OCI-LY1 (cell line): ENCODE measurements at regions not wholly inside any gene's neighbourhood (a gene's known extent, or its start where the extent isn't known, plus 50 kb on each side); places are given as distances from the start of the nearest gene placed in this dataset.

Experiments
- EZH2 ChIP-seq: fragments of 200-600 bp; sonication (generic), shearing (Covaris generic); IDR thresholded peaks from 2 replicates; pipeline ENCODE4 v1.8.0; 2017; ENCODE audit warnings: borderline replicate concordance, mixed run types, mild to moderate bottlenecking, antibody characterized with exemption, low read length, moderate library complexity, mixed read lengths
- TF ChIP-seq, protein P1 (sequence below): fragments of 200-600 bp; sonication (generic), shearing (Covaris generic); IDR thresholded peaks from 2 replicates; pipeline ENCODE4 v1.5.1; 2017; ENCODE audit warnings: mild to moderate bottlenecking, antibody characterized with exemption, low read length, moderate library complexity, mixed read lengths

- TF ChIP-seq, protein P1, sequence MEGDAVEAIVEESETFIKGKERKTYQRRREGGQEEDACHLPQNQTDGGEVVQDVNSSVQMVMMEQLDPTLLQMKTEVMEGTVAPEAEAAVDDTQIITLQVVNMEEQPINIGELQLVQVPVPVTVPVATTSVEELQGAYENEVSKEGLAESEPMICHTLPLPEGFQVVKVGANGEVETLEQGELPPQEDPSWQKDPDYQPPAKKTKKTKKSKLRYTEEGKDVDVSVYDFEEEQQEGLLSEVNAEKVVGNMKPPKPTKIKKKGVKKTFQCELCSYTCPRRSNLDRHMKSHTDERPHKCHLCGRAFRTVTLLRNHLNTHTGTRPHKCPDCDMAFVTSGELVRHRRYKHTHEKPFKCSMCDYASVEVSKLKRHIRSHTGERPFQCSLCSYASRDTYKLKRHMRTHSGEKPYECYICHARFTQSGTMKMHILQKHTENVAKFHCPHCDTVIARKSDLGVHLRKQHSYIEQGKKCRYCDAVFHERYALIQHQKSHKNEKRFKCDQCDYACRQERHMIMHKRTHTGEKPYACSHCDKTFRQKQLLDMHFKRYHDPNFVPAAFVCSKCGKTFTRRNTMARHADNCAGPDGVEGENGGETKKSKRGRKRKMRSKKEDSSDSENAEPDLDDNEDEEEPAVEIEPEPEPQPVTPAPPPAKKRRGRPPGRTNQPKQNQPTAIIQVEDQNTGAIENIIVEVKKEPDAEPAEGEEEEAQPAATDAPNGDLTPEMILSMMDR, result no peak
- TF ChIP-seq EZH2, result no peak
Observed at GRCh38 chr14:65312859-65313258, 99.7 kb upstream of the FUT8 start.
